ENCODE measurements at regions not wholly inside any gene's neighbourhood (a gene's known extent, or its start where the extent isn't known, plus 50 kb on each side); places are given as distances from the start of the nearest gene placed in this dataset.

DNA sequence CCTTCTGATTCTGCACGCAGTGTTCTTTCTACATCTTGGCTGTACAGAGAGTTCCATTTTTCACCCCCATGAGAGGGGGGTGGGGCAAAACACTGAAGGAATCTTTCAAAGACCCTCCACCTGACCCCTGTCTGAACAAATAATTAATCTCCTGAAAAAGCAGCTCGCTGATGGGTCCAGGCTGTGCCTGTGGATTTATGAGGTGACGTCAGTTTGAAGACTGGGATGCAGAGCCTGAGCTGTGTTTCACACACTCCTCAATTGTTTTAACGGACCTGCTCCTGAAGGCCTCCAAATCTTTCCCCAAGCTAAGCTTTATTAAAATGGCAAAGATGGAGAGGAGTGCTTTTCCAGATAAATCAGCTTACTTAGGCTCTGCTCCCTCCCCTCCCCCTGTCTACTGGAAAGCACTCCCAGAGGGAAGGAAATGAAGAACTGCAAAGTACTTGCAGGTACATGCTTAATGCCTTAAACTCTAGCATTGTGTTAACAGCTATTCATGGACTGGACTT, 390.2 kb upstream of the TNP1 start:
- Histone ChIP-seq H3K4me1 (ENCODE audit: insufficient read depth, low read length) (no peaks in the 10 kb centered on the region), H3K27me3 (ENCODE audit: insufficient read depth, low read length) (peaks cover 9% of the 10 kb centered on the region), H3K9me3 (ENCODE audit: insufficient read depth, low read depth, low read length) (no peaks in the 10 kb centered on the region), H3K4me3 (ENCODE audit: low read length) (no peak overlapping the region), H3K36me3 (ENCODE audit: insufficient read depth, low read length) (no peaks in the 10 kb centered on the region), H3K27ac (ENCODE audit: low read depth, low read length) (no peak overlapping the region), H3K9ac (ENCODE audit: low read depth, low read length) (no peak overlapping the region)
- 90% methylated on average over 4 of the region's 4 CpGs for WGBS

DNA sequence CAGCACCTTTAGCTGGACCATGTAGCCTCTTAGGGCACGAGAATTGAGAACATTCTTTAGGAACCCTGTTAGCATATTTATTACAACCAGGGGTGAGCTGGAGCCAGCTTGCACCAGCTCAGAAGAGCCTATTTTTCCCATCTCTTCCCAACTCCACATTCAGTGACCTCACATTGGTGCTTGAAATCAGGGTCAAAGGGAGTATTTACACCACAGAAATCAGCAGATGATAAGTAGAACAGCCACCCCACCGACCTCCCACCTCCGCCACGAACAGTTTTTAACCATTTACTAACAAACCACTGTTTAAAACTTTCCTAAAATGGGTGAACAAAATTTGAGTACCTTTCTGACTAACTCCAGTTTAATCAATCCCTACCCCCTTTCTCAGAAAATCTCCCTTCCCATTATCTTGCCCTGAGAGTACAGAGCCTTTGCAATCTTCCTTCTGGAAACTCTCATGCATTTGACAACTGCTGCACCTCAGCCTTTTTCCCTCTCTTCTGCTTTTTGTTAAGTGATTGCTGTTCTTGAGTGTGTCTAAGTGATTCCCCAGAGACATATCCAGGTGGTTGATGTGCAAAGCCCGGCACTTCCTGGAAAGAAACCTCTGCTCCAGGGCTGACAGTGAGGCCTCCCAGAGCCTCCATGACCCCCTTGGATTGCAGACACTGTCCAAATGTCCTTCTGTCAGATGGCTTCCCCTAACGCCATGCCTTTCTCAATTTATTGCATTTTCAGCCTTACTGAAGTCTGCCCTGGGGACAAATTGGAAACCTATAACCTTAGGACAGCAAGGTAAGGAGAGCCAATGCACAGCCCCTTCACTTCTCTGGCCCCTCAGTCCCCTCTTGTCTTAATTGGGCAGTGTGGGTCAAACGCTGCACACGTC, 389.5 kb upstream of the TNP1 start:
- WGBS = 85% methylated on average over 8 of the region's 8 CpGs
- Histone ChIP-seq H3K4me3 (ENCODE audit: low read length) (no peak overlapping the region), H3K36me3 (ENCODE audit: insufficient read depth, low read length) (no peaks in the 10 kb centered on the region), H3K9me3 (ENCODE audit: insufficient read depth, low read depth, low read length) (no peaks in the 10 kb centered on the region), H3K27me3 (ENCODE audit: insufficient read depth, low read length) (peaks cover 6% of the 10 kb centered on the region), H3K9ac (ENCODE audit: low read depth, low read length) (no peak overlapping the region), H3K4me1 (ENCODE audit: insufficient read depth, low read length) (no peaks in the 10 kb centered on the region), H3K27ac (ENCODE audit: low read depth, low read length) (no peak overlapping the region)

DNA sequence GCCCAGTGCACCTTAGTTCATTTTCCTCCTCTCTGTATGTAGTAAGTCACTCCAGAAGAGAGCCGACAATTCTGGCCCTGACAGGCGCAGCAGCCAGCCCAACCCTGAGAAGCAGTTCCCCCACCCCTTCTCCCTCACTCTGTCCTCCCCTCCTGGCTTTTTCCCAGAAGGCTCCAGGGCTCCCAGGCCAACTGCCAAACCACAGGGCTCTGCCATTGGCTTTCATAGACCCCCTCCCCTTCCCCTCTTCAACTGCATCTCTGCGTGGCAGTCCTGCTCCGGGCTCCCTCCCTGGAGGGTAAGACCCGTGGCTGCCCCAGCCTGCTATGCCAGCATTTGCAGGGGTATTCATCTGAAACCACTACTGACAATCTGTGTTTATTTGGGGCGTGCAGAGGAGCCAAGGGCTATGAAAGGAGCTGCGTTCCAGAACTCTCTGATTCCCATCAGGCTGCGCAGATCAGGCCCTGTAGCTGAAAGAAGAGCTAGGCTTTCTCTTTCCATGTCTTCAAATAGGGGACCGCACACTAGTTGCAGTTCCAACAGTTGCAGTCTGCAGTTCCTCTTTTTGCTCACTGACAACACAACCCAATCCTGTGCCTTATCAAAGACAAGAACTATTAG, 388.6 kb upstream of the TNP1 start:
- 84% methylated on average over 9 of the region's 9 CpGs for WGBS
- H3K27me3 ChIP-seq (ENCODE audit: insufficient read depth, low read length) = peaks cover 4% of the 10 kb centered on the region; the same call in 1 of the 2 replicates
- H3K27ac ChIP-seq (ENCODE audit: low read depth, low read length) = no peak overlapping the region
- H3K9me3 ChIP-seq (ENCODE audit: insufficient read depth, low read depth, low read length) = no peaks in the 10 kb centered on the region
- H3K4me1 ChIP-seq (ENCODE audit: insufficient read depth, low read length) = no peaks in the 10 kb centered on the region
- H3K9ac ChIP-seq (ENCODE audit: low read depth, low read length) = no peak overlapping the region
- H3K4me3 ChIP-seq (ENCODE audit: low read length) = no peak overlapping the region
- no peaks in the 10 kb centered on the region for H3K36me3 ChIP-seq (ENCODE audit: insufficient read depth, low read length)

DNA sequence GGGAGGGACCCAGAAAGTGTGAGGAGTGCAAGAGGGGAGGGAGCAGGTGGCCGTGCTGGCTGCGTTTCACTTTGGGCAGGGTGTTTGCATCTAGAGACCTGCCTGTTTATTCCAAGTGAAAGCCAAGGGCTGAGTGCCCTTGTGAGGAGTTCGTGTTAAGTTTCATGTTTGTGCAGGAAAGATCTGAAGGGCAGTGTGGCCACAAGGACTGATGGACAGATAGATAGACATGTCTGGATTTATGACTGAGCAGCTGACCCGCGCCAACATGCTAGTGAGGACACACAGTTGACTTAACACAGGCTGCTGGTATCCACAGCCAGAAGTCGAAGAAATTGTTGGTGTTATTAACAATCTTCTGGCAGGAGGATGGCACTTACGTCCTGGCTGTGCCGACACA, 387.6 kb upstream of the TNP1 start:
- H3K27ac ChIP-seq (ENCODE audit: low read depth, low read length) = no peak overlapping the region
- H3K9me3 ChIP-seq (ENCODE audit: insufficient read depth, low read depth, low read length) = no peaks in the 10 kb centered on the region
- 92% methylated on average over 8 of the region's 8 CpGs for WGBS
- no peaks in the 10 kb centered on the region for H3K36me3 ChIP-seq (ENCODE audit: insufficient read depth, low read length)
- no peaks in the 10 kb centered on the region for H3K4me1 ChIP-seq (ENCODE audit: insufficient read depth, low read length)
- no peak overlapping the region for H3K9ac ChIP-seq (ENCODE audit: low read depth, low read length)
- no peak overlapping the region for H3K4me3 ChIP-seq (ENCODE audit: low read length)
- peaks cover 4% of the 10 kb centered on the region; the same call in 1 of the 2 replicates for H3K27me3 ChIP-seq (ENCODE audit: insufficient read depth, low read length)

DNA sequence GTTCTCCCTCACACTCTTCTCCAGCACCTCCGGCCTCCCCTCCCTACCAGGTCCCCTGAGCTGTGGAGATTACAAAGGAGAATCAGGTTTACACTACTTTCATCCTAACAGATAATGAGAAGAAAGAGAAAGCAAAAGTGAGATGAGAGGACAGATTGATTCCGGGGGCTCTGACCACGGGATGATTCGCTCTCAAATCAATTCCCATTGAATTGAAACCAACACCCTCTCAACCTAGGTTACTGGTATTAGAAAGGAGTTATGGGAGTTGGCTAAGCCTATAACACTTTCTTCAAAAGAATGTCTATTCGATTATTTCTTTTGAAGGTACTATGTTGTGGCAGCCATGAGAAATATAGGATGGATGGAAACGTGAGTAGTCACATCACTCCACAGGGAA, 386.2 kb upstream of the TNP1 start:
- H3K4me1 ChIP-seq (ENCODE audit: insufficient read depth, low read length) = no peaks in the 10 kb centered on the region
- H3K36me3 ChIP-seq (ENCODE audit: insufficient read depth, low read length) = no peaks in the 10 kb centered on the region
- H3K9ac ChIP-seq (ENCODE audit: low read depth, low read length) = no peak overlapping the region
- H3K27me3 ChIP-seq (ENCODE audit: insufficient read depth, low read length) = peaks cover 4% of the 10 kb centered on the region; the same call in 1 of the 2 replicates
- H3K27ac ChIP-seq (ENCODE audit: low read depth, low read length) = no peak overlapping the region
- no peaks in the 10 kb centered on the region for H3K9me3 ChIP-seq (ENCODE audit: insufficient read depth, low read depth, low read length)
- no peak overlapping the region for H3K4me3 ChIP-seq (ENCODE audit: low read length)
- WGBS = 100% methylated on average over 1 of the region's 6 CpGs

DNA sequence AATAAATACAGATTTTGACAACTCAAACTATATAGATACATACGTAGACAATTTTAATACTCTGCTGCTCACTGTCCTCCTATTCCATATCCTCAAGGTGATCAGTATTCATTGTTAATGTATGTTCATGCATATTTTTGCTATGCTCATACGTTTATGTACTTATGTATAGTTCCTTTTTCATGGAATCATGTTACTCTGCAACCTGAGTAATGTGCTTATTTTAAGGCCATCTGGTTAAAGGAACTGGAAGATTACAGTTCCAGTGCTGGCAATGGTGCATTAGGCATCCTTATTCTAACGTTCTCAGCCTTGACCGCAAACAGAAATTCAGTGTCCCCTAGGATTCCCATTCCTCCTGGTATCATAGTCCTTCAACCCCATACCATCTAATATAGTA, 385.0 kb upstream of the TNP1 start:
- WGBS = 91% methylated on average over 3 of the region's 4 CpGs
- Histone ChIP-seq H3K9me3 (ENCODE audit: insufficient read depth, low read depth, low read length) (no peaks in the 10 kb centered on the region), H3K27me3 (ENCODE audit: insufficient read depth, low read length) (peaks cover 4% of the 10 kb centered on the region; the same call in 1 of the 2 replicates)

DNA sequence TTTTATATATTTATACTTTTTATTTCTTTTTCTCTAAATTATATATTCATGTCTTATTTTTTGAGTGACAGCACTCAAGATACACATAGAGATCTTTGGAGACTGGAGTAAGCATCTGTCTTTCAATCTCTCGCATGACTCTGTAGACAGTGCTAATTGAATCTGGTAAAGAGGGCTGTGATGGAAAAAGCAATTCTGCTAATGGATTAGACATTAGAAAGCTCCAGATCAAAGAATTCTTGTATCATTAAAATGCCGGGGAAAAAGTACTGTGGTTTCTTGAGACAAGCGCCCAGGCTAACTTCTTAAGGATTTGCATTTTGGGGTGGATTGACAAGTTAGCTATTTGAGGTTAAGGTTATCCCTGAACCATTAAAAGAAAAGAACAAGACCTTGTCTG, 383.1 kb upstream of the TNP1 start:
- no peaks in the 10 kb centered on the region for H3K4me1 ChIP-seq (ENCODE audit: insufficient read depth, low read length)
- 94% methylated on average over 3 of the region's 3 CpGs for WGBS
- no peaks in the 10 kb centered on the region for H3K9me3 ChIP-seq (ENCODE audit: insufficient read depth, low read depth, low read length)
- H3K4me3 ChIP-seq (ENCODE audit: low read length) = no peak overlapping the region
- no peak overlapping the region for H3K9ac ChIP-seq (ENCODE audit: low read depth, low read length)
- no peaks in the 10 kb centered on the region for H3K36me3 ChIP-seq (ENCODE audit: insufficient read depth, low read length)
- no peaks in the 10 kb centered on the region; the same call in 1 of the 2 replicates for H3K27me3 ChIP-seq (ENCODE audit: insufficient read depth, low read length)
- H3K27ac ChIP-seq (ENCODE audit: low read depth, low read length) = no peak overlapping the region

More for the DNA sequence above, 385.0 kb upstream of the TNP1 start:
- Histone ChIP-seq H3K9ac (ENCODE audit: low read depth, low read length) (no peak overlapping the region), H3K27ac (ENCODE audit: low read depth, low read length) (no peak overlapping the region), H3K36me3 (ENCODE audit: insufficient read depth, low read length) (no peaks in the 10 kb centered on the region), H3K4me1 (ENCODE audit: insufficient read depth, low read length) (no peaks in the 10 kb centered on the region), H3K4me3 (ENCODE audit: low read length) (no peak overlapping the region)

DNA sequence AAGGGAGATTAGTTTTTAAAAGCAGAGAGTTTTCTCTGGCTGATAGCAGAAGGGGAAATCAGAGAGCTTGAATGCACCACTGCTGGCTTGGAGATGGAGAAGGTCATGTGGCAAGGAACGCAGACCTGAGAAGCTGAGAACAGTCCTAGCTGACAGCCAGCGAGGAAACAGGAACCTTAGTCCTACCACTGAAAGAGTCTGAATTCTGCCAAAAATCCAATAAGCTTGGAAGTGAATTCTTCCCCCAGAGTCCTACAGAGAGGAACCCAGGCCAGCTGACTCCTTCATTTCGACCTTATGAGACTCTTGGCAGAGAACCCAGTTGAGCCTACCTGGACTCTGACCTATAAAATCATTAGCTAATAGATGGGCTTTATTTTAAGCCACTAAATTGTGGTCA, 371.9 kb upstream of the TNP1 start:
- Histone ChIP-seq H3K27me3 (ENCODE audit: insufficient read depth, low read length) (no peaks in the 10 kb centered on the region), H3K4me3 (ENCODE audit: low read length) (no peak overlapping the region), H3K4me1 (ENCODE audit: insufficient read depth, low read length) (no peaks in the 10 kb centered on the region), H3K27ac (ENCODE audit: low read depth, low read length) (no peak overlapping the region), H3K9me3 (ENCODE audit: insufficient read depth, low read depth, low read length) (no peaks in the 10 kb centered on the region), H3K36me3 (ENCODE audit: insufficient read depth, low read length) (no peaks in the 10 kb centered on the region), H3K9ac (ENCODE audit: low read depth, low read length) (no peak overlapping the region)
- WGBS = 90% methylated on average over 3 of the region's 3 CpGs

DNA sequence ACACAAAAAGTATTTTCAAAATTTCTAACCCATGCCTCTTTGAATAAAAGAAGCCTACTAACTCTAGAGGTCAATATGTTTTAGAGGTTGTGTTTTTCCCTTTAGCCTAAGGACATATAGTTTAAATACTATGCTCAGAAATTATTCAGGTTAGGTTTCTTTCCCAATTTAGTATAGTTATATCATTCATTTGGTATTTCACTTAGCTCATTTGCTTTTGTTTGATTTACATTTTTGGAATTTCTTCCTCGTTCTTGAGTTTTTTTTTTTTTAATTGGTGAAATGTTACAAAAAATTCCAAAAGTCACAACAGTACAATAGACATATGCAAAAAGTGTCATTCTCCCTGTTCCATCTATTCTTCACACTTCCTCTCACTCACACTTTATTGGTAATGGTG, 371.3 kb upstream of the TNP1 start:
- Histone ChIP-seq H3K9ac (ENCODE audit: low read depth, low read length) (no peak overlapping the region), H3K27ac (ENCODE audit: low read depth, low read length) (no peak overlapping the region), H3K4me3 (ENCODE audit: low read length) (no peak overlapping the region), H3K9me3 (ENCODE audit: insufficient read depth, low read depth, low read length) (no peaks in the 10 kb centered on the region), H3K36me3 (ENCODE audit: insufficient read depth, low read length) (no peaks in the 10 kb centered on the region), H3K27me3 (ENCODE audit: insufficient read depth, low read length) (no peaks in the 10 kb centered on the region), H3K4me1 (ENCODE audit: insufficient read depth, low read length) (no peaks in the 10 kb centered on the region)
- WGBS = no CpG with 5 or more reads among the region's 1 CpG

DNA sequence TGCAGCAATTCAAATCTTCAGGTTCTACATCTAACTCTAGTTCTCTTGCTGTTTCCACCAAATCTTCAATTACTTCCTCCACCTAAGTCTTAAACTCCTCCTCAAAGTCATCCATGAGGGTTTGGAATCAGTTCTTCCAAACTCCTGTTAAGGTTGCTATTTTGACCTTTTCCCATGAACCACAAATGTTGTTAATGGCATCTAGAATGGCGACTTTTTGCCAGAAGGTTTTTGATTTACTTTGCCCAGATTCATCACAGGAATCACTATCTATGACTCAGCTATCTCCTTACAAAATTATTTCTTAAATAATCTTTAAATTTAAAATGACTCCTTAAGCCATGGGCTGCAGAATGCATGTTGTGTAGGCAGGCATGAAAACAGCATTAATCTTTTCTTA, 368.9 kb upstream of the TNP1 start:
- no peaks in the 10 kb centered on the region for H3K36me3 ChIP-seq (ENCODE audit: insufficient read depth, low read length)
- no peaks in the 10 kb centered on the region for H3K27me3 ChIP-seq (ENCODE audit: insufficient read depth, low read length)
- H3K27ac ChIP-seq (ENCODE audit: low read depth, low read length) = no peak overlapping the region
- 100% methylated on average over 1 of the region's 1 CpG for WGBS
- no peak overlapping the region for H3K4me3 ChIP-seq (ENCODE audit: low read length)
- no peaks in the 10 kb centered on the region for H3K9me3 ChIP-seq (ENCODE audit: insufficient read depth, low read depth, low read length)
- no peaks in the 10 kb centered on the region for H3K4me1 ChIP-seq (ENCODE audit: insufficient read depth, low read length)
- H3K9ac ChIP-seq (ENCODE audit: low read depth, low read length) = no peak overlapping the region

DNA sequence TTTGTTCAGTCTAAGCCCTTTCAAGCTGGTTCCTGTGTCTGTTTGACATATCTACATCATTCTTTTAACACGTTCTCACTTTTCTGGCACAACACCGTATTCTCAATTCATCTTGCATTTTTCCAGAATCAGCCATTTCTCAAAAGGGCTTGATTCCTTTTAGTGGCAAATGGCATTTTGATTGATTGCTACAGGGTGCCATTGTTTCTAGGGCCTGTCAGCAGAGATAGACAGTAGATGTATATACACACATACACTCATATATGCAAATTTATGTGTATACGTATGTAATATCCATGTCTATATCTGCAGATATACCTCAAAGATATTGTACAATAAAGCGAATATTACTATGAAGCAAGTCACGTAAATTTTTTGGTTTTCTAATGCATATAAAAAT, 367.9 kb upstream of the TNP1 start:
- H3K9me3 ChIP-seq (ENCODE audit: insufficient read depth, low read depth, low read length) = no peaks in the 10 kb centered on the region
- no peaks in the 10 kb centered on the region for H3K27me3 ChIP-seq (ENCODE audit: insufficient read depth, low read length)
- no peak overlapping the region for H3K27ac ChIP-seq (ENCODE audit: low read depth, low read length)
- WGBS = 96% methylated on average over 2 of the region's 5 CpGs
- no peak overlapping the region for H3K4me3 ChIP-seq (ENCODE audit: low read length)
- H3K4me1 ChIP-seq (ENCODE audit: insufficient read depth, low read length) = no peaks in the 10 kb centered on the region
- no peak overlapping the region for H3K9ac ChIP-seq (ENCODE audit: low read depth, low read length)
- no peaks in the 10 kb centered on the region for H3K36me3 ChIP-seq (ENCODE audit: insufficient read depth, low read length)
